ENCODE measurements at regions not wholly inside any gene's neighbourhood (a gene's known extent, or its start where the extent isn't known, plus 50 kb on each side); places are given as distances from the start of the nearest gene placed in this dataset.

DNA sequence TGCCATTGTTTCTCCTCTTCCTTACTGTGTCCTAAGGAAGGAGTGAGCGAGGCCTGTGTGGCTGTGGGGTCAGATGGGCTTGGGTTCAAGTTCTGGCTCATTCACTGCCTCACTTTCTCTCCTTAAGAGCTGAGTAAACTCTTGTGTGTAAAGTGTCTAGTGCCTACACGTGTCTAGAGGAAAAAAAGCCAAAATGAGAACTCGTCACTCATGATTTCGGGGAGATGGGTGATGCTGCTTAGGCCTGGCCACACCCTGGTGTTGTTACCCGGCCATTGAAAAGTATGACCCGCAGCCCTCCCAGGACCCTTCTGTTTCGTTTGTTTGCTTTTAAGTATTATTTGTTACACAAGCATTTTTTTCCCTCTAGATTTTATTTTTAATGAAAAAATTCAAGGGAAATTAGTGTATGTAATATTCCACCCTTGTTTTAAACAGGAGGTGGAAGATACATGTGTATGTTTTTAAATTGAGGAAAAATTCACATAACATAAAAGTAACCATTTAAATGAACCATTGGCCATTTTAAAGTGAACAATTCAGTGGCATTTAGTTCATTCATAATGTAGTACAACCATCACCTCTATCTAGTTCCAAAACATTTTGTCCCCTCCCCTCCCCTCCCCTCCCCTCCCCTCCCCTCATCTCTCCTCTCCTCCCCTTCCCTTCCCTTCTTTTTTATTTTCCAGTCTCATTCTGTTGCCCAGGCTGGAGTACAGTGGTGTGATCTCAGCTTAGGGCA is 71.0 kb downstream of the CEBPB start:
- CTCF ChIA-PET, result no interaction called here
- Histone ChIP-seq H3K9me1 (replicated peaks; ENCODE audit: control insufficient read depth, extremely low read depth, insufficient read depth, low read length) (no peaks in the 10 kb centered on the region), H3K79me2 (ENCODE audit: control insufficient read depth, insufficient read depth, low read length) (no peaks in the 10 kb centered on the region), H4K20me1 (replicated peaks; ENCODE audit: control insufficient read depth, extremely low read depth, insufficient read depth, low read length) (no peaks in the 10 kb centered on the region), H3K27ac (ENCODE audit: insufficient read depth, low read depth, low read length) (no peak overlapping the region), H3K4me2 (ENCODE audit: insufficient read depth, low read length) (no peak overlapping the region), H3K4me3 (replicated peaks in 1 of 3; ENCODE audit: insufficient read depth in 1 of 3, low read depth in 1 of 3, low read length in 3 of 3) (no peak overlapping the region), H3K36me3 (ENCODE audit: control insufficient read depth in 2 of 2, extremely low read depth in 1 of 2, insufficient read depth in 2 of 2, low read length in 2 of 2) (no peaks in the 10 kb centered on the region), H3K27me3 (ENCODE audit: control insufficient read depth in 2 of 2, insufficient read depth in 2 of 2, low read length in 2 of 2) (no peaks in the 10 kb centered on the region), H3K9ac (replicated peaks; ENCODE audit: extremely low read depth, insufficient read depth, low read length) (no peak overlapping the region), H3K4me1 (ENCODE audit: control insufficient read depth, extremely low read depth, insufficient read depth, low read length) (no peaks in the 10 kb centered on the region), H2AFZ (ENCODE audit: low read depth, low read length) (no peak overlapping the region), H3K9me3 (replicated peaks; ENCODE audit: control insufficient read depth, insufficient read depth, low read length) (no peaks in the 10 kb centered on the region)
- FAIRE-seq, result no peak
- POLR2A ChIA-PET, result no interaction called here
- dilution Hi-C loops (cut with MboI; ENCODE audit: extremely low pct_ligation_motif_present, low sequenced_read_pairs) (no loop called here), intact Hi-C loops (cut with micrococcal nuclease) (no loop called here)
- TF ChIP-seq FOS (IDR thresholded peaks at IDR 0.05; ENCODE audit: borderline replicate concordance, insufficient read depth, low read length), result no peak
- no peak for TF ChIP-seq POLR2A (IDR thresholded peaks at IDR 0.05; ENCODE audit: low read depth, low read length)
- no peak for TF ChIP-seq JUN (IDR thresholded peaks at IDR 0.05; ENCODE audit: borderline replicate concordance, insufficient read depth, insufficient read length, low read depth)
- no peak for TF ChIP-seq MYC (IDR thresholded peaks at IDR 0.05; ENCODE audit: low read depth, low read length)
- TF ChIP-seq EZH2 (IDR thresholded peaks at IDR 0.05; ENCODE audit: borderline replicate concordance, low read depth, low read length, severe bottlenecking), result no peak
- no peak for TF ChIP-seq POLR2AphosphoS5 (IDR thresholded peaks at IDR 0.05; ENCODE audit: insufficient read depth, low read depth, low read length)
- TF ChIP-seq, protein P1, sequence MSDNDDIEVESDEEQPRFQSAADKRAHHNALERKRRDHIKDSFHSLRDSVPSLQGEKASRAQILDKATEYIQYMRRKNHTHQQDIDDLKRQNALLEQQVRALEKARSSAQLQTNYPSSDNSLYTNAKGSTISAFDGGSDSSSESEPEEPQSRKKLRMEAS (IDR thresholded peaks at IDR 0.05; ENCODE audit: insufficient read depth, insufficient read length), result no peak
- TF ChIP-seq, protein P2, sequence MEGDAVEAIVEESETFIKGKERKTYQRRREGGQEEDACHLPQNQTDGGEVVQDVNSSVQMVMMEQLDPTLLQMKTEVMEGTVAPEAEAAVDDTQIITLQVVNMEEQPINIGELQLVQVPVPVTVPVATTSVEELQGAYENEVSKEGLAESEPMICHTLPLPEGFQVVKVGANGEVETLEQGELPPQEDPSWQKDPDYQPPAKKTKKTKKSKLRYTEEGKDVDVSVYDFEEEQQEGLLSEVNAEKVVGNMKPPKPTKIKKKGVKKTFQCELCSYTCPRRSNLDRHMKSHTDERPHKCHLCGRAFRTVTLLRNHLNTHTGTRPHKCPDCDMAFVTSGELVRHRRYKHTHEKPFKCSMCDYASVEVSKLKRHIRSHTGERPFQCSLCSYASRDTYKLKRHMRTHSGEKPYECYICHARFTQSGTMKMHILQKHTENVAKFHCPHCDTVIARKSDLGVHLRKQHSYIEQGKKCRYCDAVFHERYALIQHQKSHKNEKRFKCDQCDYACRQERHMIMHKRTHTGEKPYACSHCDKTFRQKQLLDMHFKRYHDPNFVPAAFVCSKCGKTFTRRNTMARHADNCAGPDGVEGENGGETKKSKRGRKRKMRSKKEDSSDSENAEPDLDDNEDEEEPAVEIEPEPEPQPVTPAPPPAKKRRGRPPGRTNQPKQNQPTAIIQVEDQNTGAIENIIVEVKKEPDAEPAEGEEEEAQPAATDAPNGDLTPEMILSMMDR (IDR thresholded peaks at IDR 0.05; ENCODE audit: extremely low read depth in 1 of 2, insufficient read depth in 1 of 2, low read depth in 1 of 2, low read length in 2 of 2), result no peak
- DNase-seq (ENCODE audit: low read depth, low spot score), result no peak
- BruUV-seq (replicated peaks), result no TSS peak

Measured in endothelial cell of umbilical vein (primary cell).